HFF-Myc (cell line): ENCODE measurements at regions not wholly inside any gene's neighbourhood (a gene's known extent, or its start where the extent isn't known, plus 50 kb on each side); places are given as distances from the start of the nearest gene placed in this dataset.
"Not testable (repeated sequence)": the region's sequence is repeated elsewhere in the genome, so short reads cannot be mapped to it uniquely, and the experiment has no call there.

Experiments
- DNase-seq: peaks from one replicate; pipeline ENCODE4 v3.0.0-alpha.2; 2011; ENCODE audit warnings: low read depth; ENCODE audit errors: extremely low read depth
- H3K4me3 ChIP-seq: replicated peaks from 2 replicates; pipeline ENCODE4 v1.5.1; 2011; ENCODE audit warnings: low read depth, mild to moderate bottlenecking, control low read depth, low read length
- CTCF ChIP-seq: IDR thresholded peaks from 2 replicates; pipeline ENCODE4 v1.5.1; 2012; ENCODE audit warnings: mild to moderate bottlenecking, low read depth, low read length, control low read depth; ENCODE audit errors: missing control alignments

- TF ChIP-seq CTCF, result no peak
- H3K4me3 ChIP-seq, result no peak overlapping the region
- DNase-seq, result no peak
These were observed 2118.9 kb downstream of the PCDH9 start for GRCh38 chr13:65111223-65111622.

- not testable (repeated sequence) for H3K4me3 ChIP-seq
These were observed 2125.7 kb downstream of the PCDH9 start for GRCh38 chr13:65104436-65104835.

GRCh38 chr13:65103351-65103750 lies 2126.8 kb downstream of the PCDH9 start:
- no peak overlapping the region for H3K4me3 ChIP-seq
- TF ChIP-seq CTCF, result no peak
- DNase-seq, result no peak

More at GRCh38 chr13:65104436-65104835, 2125.7 kb downstream of the PCDH9 start:
- not testable (repeated sequence) for DNase-seq

- DNase-seq, result no peak
- TF ChIP-seq CTCF, result no peak
- no peak overlapping the region for H3K4me3 ChIP-seq
These were observed 2134.7 kb downstream of the PCDH9 start for GRCh38 chr13:65095161-65096082.

GRCh38 chr13:65093357-65093756 lies 2136.8 kb downstream of the PCDH9 start:
- no peak for DNase-seq
- no peak for TF ChIP-seq CTCF
- H3K4me3 ChIP-seq, result no peak overlapping the region

GRCh38 chr13:65091031-65091430 lies 2139.1 kb downstream of the PCDH9 start:
- no peak for DNase-seq
- no peak for TF ChIP-seq CTCF
- no peak overlapping the region for H3K4me3 ChIP-seq

GRCh38 chr13:65090186-65090585 lies 2139.9 kb downstream of the PCDH9 start:
- peak; percentile 75 for DNase-seq

More at GRCh38 chr13:65090186-65090585, 2139.9 kb downstream of the PCDH9 start:
- TF ChIP-seq CTCF, result no peak
- H3K4me3 ChIP-seq, result no peak overlapping the region
